HEK293T (cell line): ENCODE measurements at regions not wholly inside any gene's neighbourhood (a gene's known extent, or its start where the extent isn't known, plus 50 kb on each side); places are given as distances from the start of the nearest gene placed in this dataset.

Source experiments
- ARNT ChIP-seq: fragments of 450-650 bp; IDR thresholded peaks from 2 replicates; pipeline ENCODE4 v1.6.1; 2017; ENCODE audit warnings: mild to moderate bottlenecking
- BHLHE40 ChIP-seq: fragments of 450-650 bp; IDR thresholded peaks from 2 replicates; pipeline ENCODE4 v1.6.1; 2016; ENCODE audit warnings: mild to moderate bottlenecking, moderate library complexity, borderline replicate concordance
- CTBP1 ChIP-seq: fragments of 450-650 bp; IDR thresholded peaks from 2 replicates; pipeline ENCODE4 v1.6.1; 2016; ENCODE audit warnings: borderline replicate concordance
- FOXA1 ChIP-seq: fragments of 450-650 bp; IDR thresholded peaks from 2 replicates; pipeline ENCODE4 v1.6.1; 2016; ENCODE audit warnings: mild to moderate bottlenecking
- FOXK2 ChIP-seq: fragments of 450-650 bp; IDR thresholded peaks from 2 replicates; pipeline ENCODE4 v1.6.1; 2016; ENCODE audit warnings: mild to moderate bottlenecking
- FOXM1 ChIP-seq: fragments of 450-650 bp; IDR thresholded peaks from 2 replicates; pipeline ENCODE4 v1.6.1; 2017; ENCODE audit warnings: mild to moderate bottlenecking, borderline replicate concordance
- HDGF ChIP-seq: fragments of 450-650 bp; IDR thresholded peaks from 2 replicates; pipeline ENCODE4 v1.6.1; 2017; ENCODE audit warnings: antibody characterized with exemption, borderline replicate concordance
- L3MBTL2 ChIP-seq: fragments of 450-650 bp; conservative IDR thresholded peaks from 2 replicates; pipeline ENCODE4 v1.6.1; 2016; ENCODE audit warnings: mild to moderate bottlenecking
- LEF1 ChIP-seq: fragments of 450-650 bp; IDR thresholded peaks from 2 replicates; pipeline ENCODE4 v1.6.1; 2017; ENCODE audit warnings: mild to moderate bottlenecking, borderline replicate concordance
- NFRKB ChIP-seq: fragments of 450-650 bp; IDR thresholded peaks from 2 replicates; pipeline ENCODE4 v1.6.1; 2016; ENCODE audit warnings: mild to moderate bottlenecking, moderate library complexity
- SP1 ChIP-seq: fragments of 450-650 bp; IDR thresholded peaks from 2 replicates; pipeline ENCODE4 v1.6.1; 2017
- SUZ12 ChIP-seq: fragments of 450-650 bp; IDR thresholded peaks from 2 replicates; pipeline ENCODE4 v1.6.1; 2016; ENCODE audit warnings: mild to moderate bottlenecking
- TARDBP ChIP-seq: fragments of 450-650 bp; IDR thresholded peaks from 2 replicates; pipeline ENCODE4 v1.6.1; 2016
- ZNF384 ChIP-seq: fragments of 450-650 bp; IDR thresholded peaks from 2 replicates; pipeline ENCODE4 v1.6.1; 2016

DNA sequence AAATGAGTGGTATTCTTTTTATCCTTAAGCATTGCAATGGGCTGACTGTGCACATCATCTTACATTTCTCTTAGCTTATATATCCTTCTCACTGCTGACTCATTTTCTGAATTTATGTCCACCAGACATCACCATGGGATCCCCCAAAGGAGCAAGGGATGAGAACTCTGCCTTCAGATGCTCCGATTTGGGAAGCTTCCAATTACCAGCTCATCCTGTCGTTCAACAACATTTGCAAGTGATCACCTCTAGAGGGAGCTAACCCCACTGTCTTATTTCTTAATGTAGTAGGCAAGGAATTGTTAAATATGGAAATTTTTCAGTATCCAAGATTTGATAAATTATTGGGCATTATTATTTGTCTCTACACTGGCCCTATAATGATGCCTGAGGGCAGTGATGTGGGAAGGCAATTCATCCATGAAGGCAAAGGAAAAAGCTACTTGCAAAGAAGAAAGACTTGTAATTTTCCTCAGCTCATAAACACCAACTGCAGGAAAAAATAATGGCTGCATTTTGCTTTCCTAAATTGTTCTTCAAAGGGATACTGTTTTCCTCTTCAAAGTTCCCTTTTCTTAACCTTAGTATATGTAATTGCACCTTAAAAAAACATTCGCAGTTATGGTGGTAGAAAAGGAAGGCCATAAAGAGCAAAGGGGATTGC, 102.4 kb upstream of the FSHB start:
- TF ChIP-seq SP1 (no peak), ZNF384 (no peak), BHLHE40 (no peak), HDGF (no peak), TARDBP (no peak), FOXM1 (no peak), FOXA1 (no peak), CTBP1 (no peak), LEF1 (no peak), NFRKB (no peak), L3MBTL2 (no peak), FOXK2 (no peak), ARNT (no peak), SUZ12 (no peak)
